A172 (cell line): ENCODE measurements at regions not wholly inside any gene's neighbourhood (a gene's known extent, or its start where the extent isn't known, plus 50 kb on each side); places are given as distances from the start of the nearest gene placed in this dataset.
"Not testable (repeated sequence)": the region's sequence is repeated elsewhere in the genome, so short reads cannot be mapped to it uniquely, and the experiment has no call there.

Experiments used
- DNase-seq: peaks from one replicate; pipeline ENCODE4 v3.0.0-alpha.2; 2015; ENCODE audit warnings: low spot score

- DNase-seq: no peak
Measured at GRCh38 chr4:60992037-60992436, 208.1 kb upstream of the ADGRL3 start.

GRCh38 chr4:61003301-61003700 is 196.8 kb upstream of the ADGRL3 start:
- peak; percentile 2 for DNase-seq

- no peak for DNase-seq
Measured at GRCh38 chr4:61004651-61005170, 195.4 kb upstream of the ADGRL3 start.

- DNase-seq: peak; percentile 27
Measured at GRCh38 chr4:61011051-61011450, 189.1 kb upstream of the ADGRL3 start.

GRCh38 chr4:61011936-61012335 is 188.2 kb upstream of the ADGRL3 start:
- DNase-seq: not testable (repeated sequence)

- no peak for DNase-seq
Measured at GRCh38 chr4:61024610-61025009, 175.5 kb upstream of the ADGRL3 start.

GRCh38 chr4:61027939-61028338 is 172.2 kb upstream of the ADGRL3 start:
- DNase-seq: no peak

GRCh38 chr4:61036071-61036684 is 163.9 kb upstream of the ADGRL3 start:
- no peak for DNase-seq

- DNase-seq: no peak
Measured at GRCh38 chr4:61041527-61041926, 158.6 kb upstream of the ADGRL3 start.

- no peak for DNase-seq
Measured at GRCh38 chr4:61044837-61045236, 155.3 kb upstream of the ADGRL3 start.

- DNase-seq: no peak
Measured at GRCh38 chr4:61049018-61049417, 151.1 kb upstream of the ADGRL3 start.

GRCh38 chr4:61067381-61067780 is 132.7 kb upstream of the ADGRL3 start:
- DNase-seq: no peak

GRCh38 chr4:61068060-61068459 is 132.1 kb upstream of the ADGRL3 start:
- no peak for DNase-seq

- peak; percentile 62 for DNase-seq
Measured at GRCh38 chr4:61068745-61069144, 131.4 kb upstream of the ADGRL3 start.

GRCh38 chr4:61070269-61070668 is 129.9 kb upstream of the ADGRL3 start:
- DNase-seq: no peak

- DNase-seq: peak; percentile 34
Measured at GRCh38 chr4:61079427-61079826, 120.7 kb upstream of the ADGRL3 start.

- DNase-seq: peak; percentile 19
Measured at GRCh38 chr4:61079976-61080375, 120.2 kb upstream of the ADGRL3 start.

- DNase-seq: no peak
Measured at GRCh38 chr4:61085534-61085933, 114.6 kb upstream of the ADGRL3 start.

GRCh38 chr4:61086357-61086756 is 113.8 kb upstream of the ADGRL3 start:
- DNase-seq: no peak

GRCh38 chr4:61086979-61087378 is 113.1 kb upstream of the ADGRL3 start:
- no peak for DNase-seq

GRCh38 chr4:61094854-61095598 is 105.1 kb upstream of the ADGRL3 start:
- peak; percentile 2 for DNase-seq

- DNase-seq: no peak
Measured at GRCh38 chr4:61128682-61129081, 71.4 kb upstream of the ADGRL3 start.

- DNase-seq: no peak
Measured at GRCh38 chr4:61129971-61130370, 70.2 kb upstream of the ADGRL3 start.
